Kidney capillary endothelial cell (primary cell): ENCODE measurements at regions not wholly inside any gene's neighbourhood (a gene's known extent, or its start where the extent isn't known, plus 50 kb on each side); places are given as distances from the start of the nearest gene placed in this dataset.
"Not testable (repeated sequence)": the region's sequence is repeated elsewhere in the genome, so short reads cannot be mapped to it uniquely, and the experiment has no call there.

Experiments
- DNase-seq: peaks from one replicate; pipeline ENCODE4 v3.0.0-alpha.2; 2018; ENCODE audit warnings: low spot score

- DNase-seq = no peak
Observed at GRCh38 chr3:157626817-157627216, 123.6 kb upstream of the VEPH1 start.

GRCh38 chr3:157624801-157625200 is 121.6 kb upstream of the VEPH1 start:
- DNase-seq = no peak

DNA sequence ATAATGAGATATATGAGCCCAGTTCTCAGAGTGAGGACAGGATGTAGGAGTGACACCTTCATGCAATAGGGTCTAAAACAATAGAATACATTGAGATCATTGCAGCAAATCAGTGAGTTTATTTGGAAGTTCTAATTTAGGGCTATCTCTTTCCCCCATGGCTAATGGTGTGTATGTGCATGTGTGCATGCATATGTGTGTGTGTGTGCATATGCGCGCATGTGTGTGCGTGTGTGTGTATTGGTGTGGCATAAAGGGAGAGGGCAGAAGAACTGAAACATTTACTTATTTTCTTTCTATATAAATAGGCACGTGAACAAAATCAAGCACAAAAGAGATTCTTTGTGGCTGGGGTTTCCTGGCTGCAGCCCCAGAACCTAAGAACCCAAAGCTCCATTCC is 115.7 kb upstream of the VEPH1 start:
- DNase-seq = no peak

- DNase-seq = peak; percentile 77
Observed at GRCh38 chr3:157618075-157618760, 115.0 kb upstream of the VEPH1 start.

DNA sequence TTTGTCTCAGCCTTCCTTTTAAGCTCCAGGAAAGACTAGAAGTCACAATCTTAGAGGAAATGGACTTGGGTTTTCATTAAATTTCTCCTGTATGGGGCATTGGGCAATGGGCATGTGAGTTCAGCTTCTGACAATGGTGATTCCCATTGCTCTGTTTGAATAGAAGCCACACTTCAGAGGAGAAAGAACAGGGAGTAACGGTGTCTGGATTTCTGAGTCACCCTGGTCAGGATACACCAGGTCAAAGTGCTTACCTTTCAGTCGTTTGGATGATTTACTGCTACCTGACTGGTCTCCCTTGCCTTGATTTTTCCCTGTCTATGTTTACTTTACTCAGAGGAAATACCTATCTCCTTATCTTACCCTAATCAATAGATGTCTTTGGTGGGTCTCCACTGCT is 111.7 kb upstream of the VEPH1 start:
- no peak for DNase-seq

DNA sequence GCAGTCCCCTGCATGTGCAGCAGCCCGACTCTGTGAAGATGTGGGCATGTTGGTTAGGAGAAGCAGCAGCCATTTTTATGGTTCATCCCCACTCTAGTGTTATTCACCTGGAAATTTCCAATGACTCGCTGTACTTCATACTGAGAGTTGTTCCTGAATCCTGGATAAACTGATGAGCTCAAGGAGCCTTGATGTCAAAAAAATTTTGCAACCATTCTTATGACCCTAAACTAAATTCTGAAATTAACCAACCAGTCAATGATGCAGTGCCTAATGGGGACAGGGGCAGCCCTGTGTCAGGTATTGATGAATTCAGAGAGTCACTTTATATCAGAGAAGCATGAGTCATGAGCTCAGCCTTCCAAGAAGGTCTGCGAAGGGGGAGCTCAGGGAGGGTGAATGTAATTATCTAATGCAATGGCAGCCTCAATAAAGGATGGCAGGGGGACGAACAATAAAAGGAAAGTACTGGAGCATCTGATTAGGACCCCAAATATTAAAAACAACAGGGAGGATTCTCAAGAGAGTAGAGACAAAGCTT is 108.4 kb upstream of the VEPH1 start:
- DNase-seq = no peak

DNA sequence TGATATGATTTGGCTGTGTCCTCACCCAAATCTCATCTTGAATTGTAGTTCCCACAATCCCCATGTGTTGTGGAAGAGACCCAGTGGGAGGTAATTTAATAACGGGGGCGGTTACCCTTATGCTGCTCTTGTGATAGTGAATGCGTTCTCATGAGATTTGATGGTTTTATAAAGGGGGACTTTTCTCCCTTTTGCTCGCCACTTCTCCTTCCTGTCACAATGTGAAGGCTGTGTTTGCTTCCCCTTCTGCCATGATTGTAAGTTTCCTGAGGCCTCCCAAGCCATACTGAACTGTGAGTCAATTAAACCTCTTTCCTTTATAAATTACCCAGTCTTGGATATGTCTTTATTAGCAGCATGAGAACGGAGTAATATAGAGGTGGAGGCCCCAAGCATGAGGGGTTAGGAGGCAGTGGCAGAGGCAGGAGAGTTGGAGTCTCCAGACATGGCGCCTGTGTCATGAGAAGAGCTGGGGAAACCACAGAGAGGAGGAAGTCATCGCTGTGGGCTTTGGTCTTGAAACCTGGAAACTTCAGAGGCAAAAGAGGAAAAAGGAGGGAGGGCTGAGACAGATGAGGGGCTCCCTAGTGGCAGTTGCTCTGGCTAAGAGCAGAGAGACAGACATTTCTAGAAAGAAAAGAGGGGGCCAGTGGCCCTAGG is 107.8 kb upstream of the VEPH1 start:
- no peak for DNase-seq

DNA sequence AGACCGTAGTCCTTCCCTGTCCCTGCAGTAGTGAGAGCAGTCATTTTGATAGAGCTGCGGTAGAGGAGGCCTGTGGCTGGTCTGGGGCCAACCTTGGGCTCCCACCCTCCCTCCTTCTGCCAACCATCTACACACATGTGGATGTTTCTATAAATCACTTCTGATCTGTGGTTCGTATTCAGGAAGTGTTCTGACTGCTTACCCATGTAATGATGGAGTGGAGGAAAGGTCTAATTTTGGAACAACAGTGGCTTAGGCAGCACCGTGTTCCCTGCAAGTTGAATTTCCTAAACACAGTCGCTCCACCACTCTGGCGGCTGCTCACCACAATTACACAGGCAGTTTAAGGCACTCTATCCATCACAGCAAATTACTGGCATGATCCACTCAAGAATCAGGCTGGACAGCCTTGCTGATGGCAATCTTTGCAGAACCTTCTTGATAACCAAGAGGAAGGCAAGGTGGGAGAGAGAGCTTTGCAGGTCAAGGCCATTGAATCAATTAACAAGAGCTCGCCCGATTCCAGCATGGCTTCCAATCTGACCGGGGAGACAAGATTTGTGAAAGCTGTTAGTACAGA is 104.7 kb upstream of the VEPH1 start:
- no peak for DNase-seq

DNA sequence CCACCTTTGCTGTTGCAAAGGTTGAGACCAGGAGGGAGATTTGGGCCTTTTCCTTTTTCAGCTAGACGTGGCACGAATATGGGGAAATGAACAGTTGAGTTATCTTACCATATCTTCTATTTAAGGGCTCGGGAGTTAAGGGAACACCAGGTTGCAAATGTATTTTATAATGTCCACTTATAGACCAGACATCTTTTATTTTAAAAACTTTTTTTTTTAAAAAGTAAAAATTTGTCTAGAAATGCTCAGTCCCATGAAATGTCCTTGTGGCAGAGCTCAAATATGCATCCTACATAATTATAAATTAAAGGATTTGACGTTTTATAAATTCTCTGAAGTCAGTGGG is 103.6 kb upstream of the VEPH1 start:
- DNase-seq = no peak

GRCh38 chr3:157606011-157606851 is 103.0 kb upstream of the VEPH1 start:
- peak; percentile 73 for DNase-seq

DNA sequence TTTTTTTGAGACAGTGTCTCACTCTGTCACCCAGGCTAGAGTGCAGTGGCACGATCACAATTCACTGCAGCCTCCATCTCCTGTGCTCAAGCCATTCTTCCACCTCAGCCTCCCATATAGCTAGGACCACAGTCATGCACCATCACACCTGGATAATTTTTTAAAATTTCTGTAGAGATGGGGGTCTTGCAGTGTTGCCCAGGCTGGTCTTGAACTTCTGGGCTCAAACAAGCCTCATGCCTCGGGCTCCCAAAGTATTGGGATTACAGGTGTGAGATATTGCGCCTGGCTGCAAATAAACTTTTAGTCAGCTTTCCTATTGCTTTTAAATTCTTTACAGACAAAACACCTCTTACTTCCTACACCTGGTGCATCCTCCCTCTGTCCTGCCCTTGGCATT is 102.1 kb upstream of the VEPH1 start:
- DNase-seq = no peak

GRCh38 chr3:157602424-157602823 is 99.2 kb upstream of the VEPH1 start:
- no peak for DNase-seq

DNA sequence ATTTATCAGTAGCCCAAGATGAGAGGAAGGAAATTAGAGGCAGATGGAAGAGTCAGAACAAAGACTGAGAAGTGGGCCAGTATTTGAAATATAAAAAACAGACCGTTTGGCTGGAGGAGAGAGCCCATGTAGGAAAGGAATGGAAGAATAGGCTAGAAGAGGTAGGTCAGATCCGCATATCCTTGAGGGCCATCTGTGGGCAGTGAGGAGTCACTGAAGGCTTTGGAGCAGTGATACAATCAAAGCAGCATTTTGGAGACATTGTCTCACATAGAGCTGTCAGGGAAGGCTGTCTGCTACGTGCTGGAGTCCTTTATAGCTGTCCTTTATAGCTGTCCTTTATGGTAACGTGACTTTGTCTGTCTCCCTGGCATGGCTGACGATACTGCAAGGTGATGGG is 92.0 kb upstream of the VEPH1 start:
- DNase-seq = no peak

- DNase-seq = no peak
Observed at GRCh38 chr3:157594413-157594812, 91.2 kb upstream of the VEPH1 start.

- DNase-seq = no peak
Observed at GRCh38 chr3:157592769-157593168, 89.6 kb upstream of the VEPH1 start.

DNA sequence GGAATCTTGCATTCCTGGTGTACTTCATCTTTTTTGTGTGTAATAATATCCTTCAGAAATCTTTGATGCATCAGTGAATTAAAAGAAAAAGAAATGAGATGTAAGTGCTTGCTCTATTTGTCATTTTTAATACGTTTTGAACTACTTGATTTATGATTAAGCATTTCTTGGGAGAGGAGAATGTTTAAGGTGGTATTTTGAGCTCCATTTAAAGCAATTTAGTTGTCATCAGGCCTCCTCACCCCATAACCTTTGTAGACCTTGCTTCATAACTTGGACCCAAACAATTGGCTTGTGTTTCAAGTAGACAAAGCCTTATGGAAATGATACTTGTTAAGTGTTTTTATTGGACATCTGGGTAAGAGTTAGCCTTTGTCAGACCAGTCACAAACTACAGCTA is 87.1 kb upstream of the VEPH1 start:
- DNase-seq = no peak

- DNase-seq = no peak
Observed at GRCh38 chr3:157589211-157589610, 86.0 kb upstream of the VEPH1 start.

DNA sequence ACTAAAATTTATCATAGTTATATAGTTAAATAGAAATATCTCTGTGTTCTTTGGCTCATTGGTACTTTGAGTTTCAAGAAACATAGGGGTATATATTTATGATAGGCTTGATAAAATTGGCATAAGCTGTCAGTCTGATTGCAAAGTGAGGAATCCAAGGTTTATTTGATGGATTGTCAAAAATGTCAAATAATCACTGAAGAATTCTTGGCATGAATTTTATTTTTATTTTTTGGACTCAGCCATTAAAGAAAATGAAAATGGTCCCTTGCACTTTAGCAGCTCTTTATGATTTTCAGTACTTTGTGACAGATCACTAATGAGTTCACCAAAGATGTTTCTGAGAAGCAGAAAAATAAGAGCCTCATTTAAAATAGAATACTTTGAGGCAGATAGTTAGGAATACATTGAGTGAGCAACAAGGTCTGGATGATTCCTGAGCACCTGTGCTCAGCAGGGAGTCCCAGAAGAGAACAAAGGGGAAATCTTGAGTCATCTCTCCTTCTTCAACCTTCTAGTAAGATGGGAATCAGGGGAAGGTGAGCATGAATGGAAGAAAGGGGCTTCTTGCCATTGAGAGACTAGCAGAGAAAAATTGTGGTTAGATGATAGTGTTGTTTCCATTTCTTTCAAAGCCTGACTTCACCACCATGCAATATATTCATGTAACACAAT is 85.3 kb upstream of the VEPH1 start:
- no peak for DNase-seq

DNA sequence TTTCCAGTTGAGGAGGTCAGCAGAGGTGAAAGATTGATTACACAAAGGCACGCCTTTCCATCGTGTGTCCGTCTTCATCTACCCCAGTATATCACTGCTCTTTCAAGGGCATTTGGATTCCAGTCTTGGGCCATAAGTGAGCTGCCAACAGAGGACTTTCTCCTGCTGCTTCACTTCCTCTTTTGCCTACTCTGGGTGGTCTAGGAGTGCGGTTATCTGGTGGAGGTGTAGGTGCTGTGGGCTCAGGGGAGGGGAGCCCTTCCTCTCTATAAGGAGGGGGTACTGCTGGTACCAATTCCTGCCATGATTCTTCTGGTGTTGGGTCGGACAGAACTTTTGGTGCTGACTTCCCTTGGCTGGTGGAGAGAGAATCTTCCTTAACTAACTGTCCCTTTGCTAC is 83.1 kb upstream of the VEPH1 start:
- no peak for DNase-seq

DNA sequence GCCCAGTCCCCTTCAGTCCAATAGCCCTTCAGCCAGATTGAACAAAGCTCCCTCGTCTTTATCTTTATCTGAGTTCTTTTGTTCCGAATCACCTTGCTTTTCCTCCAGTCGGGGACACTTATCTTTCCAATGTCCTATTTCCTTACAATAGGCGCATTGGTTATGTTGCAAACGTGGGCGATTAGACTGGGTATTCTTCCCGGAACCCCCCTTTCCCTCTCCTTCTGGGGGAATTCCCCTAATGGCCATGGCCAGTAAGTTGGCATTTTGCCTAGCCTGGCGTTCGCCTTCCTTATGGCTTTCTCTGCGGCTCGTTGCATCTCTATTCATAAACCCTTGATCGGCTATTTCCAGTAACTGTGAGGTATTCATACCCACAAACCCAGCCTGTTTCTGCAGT is 82.2 kb upstream of the VEPH1 start:
- DNase-seq = no peak

GRCh38 chr3:157582637-157582973 is 79.4 kb upstream of the VEPH1 start:
- no peak for DNase-seq

DNA sequence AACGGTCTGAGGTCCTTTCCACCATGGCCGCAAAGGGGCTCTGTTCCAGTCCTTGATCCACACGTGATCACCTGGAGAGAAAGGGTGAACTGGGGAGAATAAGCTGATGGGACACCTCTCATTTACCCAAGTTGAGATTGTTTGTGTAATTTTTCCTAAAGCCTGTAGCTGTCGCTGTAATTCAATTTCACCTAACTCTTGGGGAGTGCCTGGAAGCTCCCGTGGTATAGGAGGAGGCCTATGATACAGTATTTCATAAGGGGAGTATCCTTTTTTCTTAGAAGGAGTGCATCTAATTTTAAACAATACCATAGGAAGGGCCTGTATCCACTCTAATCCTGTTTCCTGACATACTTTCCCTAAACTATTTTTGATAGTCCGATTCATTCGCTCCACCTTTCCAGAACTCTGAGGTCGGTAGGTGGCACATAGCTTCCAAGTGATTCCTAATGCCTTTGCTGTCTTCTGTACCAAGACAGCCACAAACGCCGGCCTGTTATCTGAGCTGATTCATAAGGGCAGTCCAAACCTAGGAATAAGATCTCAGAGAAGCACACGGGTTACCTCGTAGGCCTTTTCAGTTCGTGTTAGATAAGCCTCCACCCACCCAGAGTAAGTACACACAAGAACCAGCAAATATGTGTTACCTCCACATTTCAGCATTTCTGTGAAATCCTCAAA is 78.9 kb upstream of the VEPH1 start:
- DNase-seq = not testable (repeated sequence)
